Sigmoid colon (tissue), 4 donors: ENCODE measurements at regions not wholly inside any gene's neighbourhood (a gene's known extent, or its start where the extent isn't known, plus 50 kb on each side); places are given as distances from the start of the nearest gene placed in this dataset.

Source experiments
- POLR2A ChIP-seq, 2 donors: fragments of 450-650 bp; IDR thresholded peaks; one replicate each; pipeline ENCODE4 v1.6.1; 2016; ENCODE audit warnings: antibody characterized with exemption in 2 of 2, mild to moderate bottlenecking in 2 of 2, moderate library complexity in 2 of 2
- POLR2AphosphoS5 ChIP-seq, 4 donors: sonication (generic); formaldehyde crosslinking; IDR thresholded peaks; one replicate each; pipeline ENCODE4 v1.6.1; 2017; ENCODE audit warnings: antibody characterized with exemption in 4 of 4
- TF ChIP-seq, protein P1 (sequence below), 4 experiments: fragments of 450-650 bp in 3 of 4; fragments of 200-600 bp in 1 of 4; IDR thresholded peaks; one replicate each; pipeline ENCODE4 v1.5.1; 2016 to 2019; ENCODE audit warnings: antibody characterized with exemption in 4 of 4, mild to moderate bottlenecking in 3 of 4, moderate library complexity in 2 of 4

DNA sequence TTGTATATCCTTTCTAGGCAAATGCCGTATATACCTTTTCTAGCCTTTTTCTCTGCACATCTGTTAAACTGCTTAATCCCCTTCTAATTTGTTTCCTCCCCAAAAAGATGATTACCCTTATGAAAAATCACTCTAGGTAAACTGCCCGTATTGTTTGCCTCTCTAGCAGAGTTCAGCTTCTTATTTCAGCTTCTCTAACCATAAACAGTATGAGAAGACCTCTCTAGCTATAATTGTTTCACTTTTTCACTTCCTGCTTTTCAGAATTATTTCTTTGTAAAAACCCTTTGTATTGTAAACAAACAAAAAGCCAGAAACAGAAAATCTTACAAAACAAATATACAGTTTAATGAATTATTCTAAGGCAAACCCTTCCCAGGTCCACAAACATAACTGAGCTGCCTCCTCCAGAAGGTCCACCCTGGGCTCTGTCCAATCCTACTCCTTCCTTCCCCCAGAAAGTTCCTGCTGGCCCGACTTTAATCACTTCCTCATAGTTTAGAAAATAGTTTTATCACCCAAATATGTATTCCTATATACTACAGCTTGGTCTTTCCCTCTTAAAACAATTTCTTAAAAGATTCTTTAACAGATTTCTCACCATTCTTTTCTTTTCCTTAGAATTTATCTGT is 158.1 kb downstream of the FGF1 start:
- TF ChIP-seq, protein P1, sequence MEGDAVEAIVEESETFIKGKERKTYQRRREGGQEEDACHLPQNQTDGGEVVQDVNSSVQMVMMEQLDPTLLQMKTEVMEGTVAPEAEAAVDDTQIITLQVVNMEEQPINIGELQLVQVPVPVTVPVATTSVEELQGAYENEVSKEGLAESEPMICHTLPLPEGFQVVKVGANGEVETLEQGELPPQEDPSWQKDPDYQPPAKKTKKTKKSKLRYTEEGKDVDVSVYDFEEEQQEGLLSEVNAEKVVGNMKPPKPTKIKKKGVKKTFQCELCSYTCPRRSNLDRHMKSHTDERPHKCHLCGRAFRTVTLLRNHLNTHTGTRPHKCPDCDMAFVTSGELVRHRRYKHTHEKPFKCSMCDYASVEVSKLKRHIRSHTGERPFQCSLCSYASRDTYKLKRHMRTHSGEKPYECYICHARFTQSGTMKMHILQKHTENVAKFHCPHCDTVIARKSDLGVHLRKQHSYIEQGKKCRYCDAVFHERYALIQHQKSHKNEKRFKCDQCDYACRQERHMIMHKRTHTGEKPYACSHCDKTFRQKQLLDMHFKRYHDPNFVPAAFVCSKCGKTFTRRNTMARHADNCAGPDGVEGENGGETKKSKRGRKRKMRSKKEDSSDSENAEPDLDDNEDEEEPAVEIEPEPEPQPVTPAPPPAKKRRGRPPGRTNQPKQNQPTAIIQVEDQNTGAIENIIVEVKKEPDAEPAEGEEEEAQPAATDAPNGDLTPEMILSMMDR (IDR thresholded peaks at IDR 0.05) = no peak
- TF ChIP-seq POLR2AphosphoS5 (IDR thresholded peaks at IDR 0.05) (no peak), POLR2A (IDR thresholded peaks at IDR 0.05) (no peak)
